ENCODE measurements at regions not wholly inside any gene's neighbourhood (a gene's known extent, or its start where the extent isn't known, plus 50 kb on each side); places are given as distances from the start of the nearest gene placed in this dataset.

GRCh38 chr9:88821033-88821745, 170.1 kb upstream of the S1PR3 start:
- Histone ChIP-seq H3K79me2 (ENCODE audit: control insufficient read depth, insufficient read depth, low read length) (no peaks in the 10 kb centered on the region), H3K4me3 (ENCODE audit: control extremely low read depth in 1 of 5, extremely low read depth in 1 of 5, insufficient read depth in 1 of 5, low read depth in 2 of 5, low read length in 4 of 5) (no peak overlapping the region), H3K4me1 (ENCODE audit: control insufficient read depth in 2 of 2, insufficient read depth in 2 of 2, low read length in 2 of 2) (no peaks in the 10 kb centered on the region), H3K9ac (ENCODE audit: low read length) (no peak overlapping the region), H4K20me1 (ENCODE audit: control insufficient read depth, insufficient read depth, low read length, poor library complexity, severe bottlenecking) (no peaks in the 10 kb centered on the region), H3K4me2 (replicated peaks; ENCODE audit: low read depth, low read length, poor library complexity, severe bottlenecking) (no peak overlapping the region), H3K27me3 (replicated peaks in 1 of 4; ENCODE audit: control extremely low read depth in 1 of 4, control insufficient read depth in 3 of 4, insufficient read depth in 4 of 4, low read length in 3 of 4) (peaks cover 0 to 19% (median 3%) of the 10 kb centered on the region in 4 experiments), H2AFZ (ENCODE audit: insufficient read depth, low read depth, low read length, poor library complexity, severe bottlenecking) (no peak overlapping the region), H3K27ac (ENCODE audit: low read length in 2 of 2) (no peak overlapping the region), H3K9me3 (ENCODE audit: control extremely low read depth in 1 of 3, control insufficient read depth in 2 of 3, insufficient read depth in 1 of 3, low read length in 2 of 3) (peaks cover 0 to 4% (median 2%) of the 10 kb centered on the region in 3 donors), H3K36me3 (replicated peaks in 1 of 2; ENCODE audit: control extremely low read depth in 1 of 2, control insufficient read depth in 1 of 2, extremely low read depth in 1 of 2, insufficient read depth in 2 of 2, low read length in 1 of 2) (no peaks in the 10 kb centered on the region)
- ChIA-PET CTCF (no interaction called here), POLR2A (no interaction called here)
- no peaks in the 10 kb centered on the region for H3K9me3 Mint-ChIP-seq (ENCODE audit: insufficient read depth)
- DNase-seq, result no peak
- ATAC-seq (ENCODE audit: low read depth), result no peak
- H3K4me3 Mint-ChIP-seq, result no peak overlapping the region
- intact Hi-C loops (cut with micrococcal nuclease), result no loop called here
- no peak overlapping the region for H3K27ac Mint-ChIP-seq
- no peaks in the 10 kb centered on the region for H3K4me1 Mint-ChIP-seq
- TF ChIP-seq EZH2 (IDR thresholded peaks at IDR 0.05; ENCODE audit: borderline replicate concordance, insufficient read depth, low read depth, low read length, poor library complexity, severe bottlenecking) (no peak), CTCF (IDR thresholded peaks at IDR 0.05) (no peak)
- peaks cover 22% of the 10 kb centered on the region for H3K27me3 Mint-ChIP-seq
- no CpG with 5 or more reads among the region's 2 CpGs for WGBS (ENCODE audit: insufficient coverage)

GRCh38 chr9:88821746-88822106, 169.5 kb upstream of the S1PR3 start:
- Histone ChIP-seq H3K36me3 (replicated peaks in 1 of 2; ENCODE audit: control extremely low read depth in 1 of 2, control insufficient read depth in 1 of 2, extremely low read depth in 1 of 2, insufficient read depth in 2 of 2, low read length in 1 of 2) (no peaks in the 10 kb centered on the region), H4K20me1 (ENCODE audit: control insufficient read depth, insufficient read depth, low read length, poor library complexity, severe bottlenecking) (no peaks in the 10 kb centered on the region), H3K27ac (ENCODE audit: low read length in 2 of 2) (no peak overlapping the region), H3K27me3 (replicated peaks in 1 of 4; ENCODE audit: control extremely low read depth in 1 of 4, control insufficient read depth in 3 of 4, insufficient read depth in 4 of 4, low read length in 3 of 4) (peaks cover 0 to 16% (median 5%) of the 10 kb centered on the region in 4 experiments), H3K4me3 (ENCODE audit: control extremely low read depth in 1 of 5, extremely low read depth in 1 of 5, insufficient read depth in 1 of 5, low read depth in 2 of 5, low read length in 4 of 5) (no peak overlapping the region), H3K4me1 (ENCODE audit: control insufficient read depth in 2 of 2, insufficient read depth in 2 of 2, low read length in 2 of 2) (no peaks in the 10 kb centered on the region), H3K4me2 (replicated peaks; ENCODE audit: low read depth, low read length, poor library complexity, severe bottlenecking) (no peak overlapping the region), H2AFZ (ENCODE audit: insufficient read depth, low read depth, low read length, poor library complexity, severe bottlenecking) (no peak overlapping the region), H3K9me3 (ENCODE audit: control extremely low read depth in 1 of 3, control insufficient read depth in 2 of 3, insufficient read depth in 1 of 3, low read length in 2 of 3) (peaks cover 0 to 4% (median 2%) of the 10 kb centered on the region in 3 donors), H3K79me2 (ENCODE audit: control insufficient read depth, insufficient read depth, low read length) (no peaks in the 10 kb centered on the region), H3K9ac (ENCODE audit: low read length) (no peak overlapping the region)
- Mint-ChIP-seq H3K4me3 (no peak overlapping the region), H3K9me3 (ENCODE audit: insufficient read depth) (no peaks in the 10 kb centered on the region), H3K27ac (no peak overlapping the region), H3K4me1 (no peaks in the 10 kb centered on the region), H3K27me3 (peaks cover 28% of the 10 kb centered on the region)
- WGBS (ENCODE audit: insufficient coverage), result 60% methylated on average over 1 of the region's 1 CpG
- CTCF ChIA-PET, result no interaction called here
- no peak for DNase-seq
- intact Hi-C loops (cut with micrococcal nuclease), result no loop called here
- TF ChIP-seq CTCF (IDR thresholded peaks at IDR 0.05) (no peak), EZH2 (IDR thresholded peaks at IDR 0.05; ENCODE audit: borderline replicate concordance, insufficient read depth, low read depth, low read length, poor library complexity, severe bottlenecking) (no peak)
- no peak for ATAC-seq (ENCODE audit: low read depth)
- POLR2A ChIA-PET, result no interaction called here

Data from B cell (primary cell).